Central memory CD4-positive, alpha-beta T cell (primary cell): ENCODE measurements at regions not wholly inside any gene's neighbourhood (a gene's known extent, or its start where the extent isn't known, plus 50 kb on each side); places are given as distances from the start of the nearest gene placed in this dataset.
A peak's percentile ranks its signal among the peaks of the same experiment; 100 is the strongest.
"Not testable (repeated sequence)": the region's sequence is repeated elsewhere in the genome, so short reads cannot be mapped to it uniquely, and the experiment has no call there.

ENCODE experiments used
- DNase-seq: peaks from one replicate; pipeline ENCODE4 v3.0.0; 2022

DNA sequence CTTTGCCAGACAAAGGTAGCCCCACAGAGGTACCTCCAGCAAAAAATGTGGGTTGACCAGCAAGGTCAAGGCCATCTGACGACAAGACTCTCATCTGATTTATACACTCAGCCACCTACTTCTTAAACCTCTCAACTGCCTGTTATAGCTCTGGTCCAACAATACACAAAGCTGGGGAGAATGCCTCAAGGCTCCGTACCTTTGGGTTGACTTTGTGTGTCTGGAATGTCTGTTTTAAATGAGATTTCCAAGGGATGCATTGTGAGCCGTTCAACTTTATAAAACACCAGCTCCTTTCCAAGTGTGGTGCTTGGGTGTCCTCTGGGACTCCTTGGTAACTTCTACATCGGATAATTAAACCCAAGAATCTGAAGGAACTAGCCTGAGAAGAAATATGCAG lies 167.0 kb upstream of the RPL34 start:
- DNase-seq, result no peak

DNA sequence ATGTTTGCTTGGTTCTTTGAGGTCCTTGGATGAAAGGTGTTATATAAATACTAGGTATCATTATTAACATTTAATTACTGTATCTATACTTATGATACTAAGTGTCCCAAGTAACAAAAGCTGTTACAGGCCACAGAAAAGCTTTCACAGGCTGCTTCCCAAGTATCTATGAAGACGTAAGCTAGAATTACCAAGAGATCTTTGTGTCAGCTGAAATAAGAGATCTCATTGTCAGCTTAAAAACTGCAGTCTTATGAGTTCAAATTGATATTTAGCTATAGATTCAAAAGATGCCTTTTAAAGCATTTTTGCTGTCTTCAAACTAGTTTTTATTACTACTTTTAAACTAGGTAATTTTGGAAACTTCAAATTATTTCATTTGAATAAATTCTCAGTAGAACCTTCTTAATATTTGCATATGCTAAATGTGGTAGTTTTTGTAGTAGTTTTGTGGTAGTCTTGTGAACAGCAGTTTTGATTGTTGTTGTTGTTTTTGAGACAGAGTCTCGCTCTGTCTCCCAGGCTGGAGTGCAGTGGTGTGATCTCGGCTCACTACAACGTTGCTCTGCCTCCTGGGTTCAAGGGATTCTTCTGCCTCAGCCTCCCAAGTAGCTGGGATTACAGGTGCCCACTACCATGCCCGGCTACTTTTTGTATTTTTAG lies 170.0 kb upstream of the RPL34 start:
- no peak for DNase-seq

DNA sequence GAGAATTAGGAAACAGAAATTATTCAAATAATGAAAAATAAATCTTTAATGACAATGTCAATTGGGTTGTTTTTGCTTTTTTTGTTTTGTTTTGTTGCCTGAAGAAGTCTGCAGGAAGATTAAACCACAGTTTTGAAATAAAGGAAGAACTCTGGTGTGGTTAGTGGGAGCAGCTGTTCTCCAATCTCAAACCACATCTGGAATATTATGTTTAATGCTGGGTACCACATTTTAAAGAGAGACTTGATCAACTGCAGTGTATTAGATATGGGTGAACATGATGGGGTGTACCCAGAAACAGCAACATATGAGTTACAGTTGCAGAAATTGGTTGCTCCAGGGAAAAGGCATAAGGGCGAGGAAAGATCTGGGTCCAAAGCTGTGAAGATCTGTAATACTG lies 171.2 kb upstream of the RPL34 start:
- no peak for DNase-seq

DNA sequence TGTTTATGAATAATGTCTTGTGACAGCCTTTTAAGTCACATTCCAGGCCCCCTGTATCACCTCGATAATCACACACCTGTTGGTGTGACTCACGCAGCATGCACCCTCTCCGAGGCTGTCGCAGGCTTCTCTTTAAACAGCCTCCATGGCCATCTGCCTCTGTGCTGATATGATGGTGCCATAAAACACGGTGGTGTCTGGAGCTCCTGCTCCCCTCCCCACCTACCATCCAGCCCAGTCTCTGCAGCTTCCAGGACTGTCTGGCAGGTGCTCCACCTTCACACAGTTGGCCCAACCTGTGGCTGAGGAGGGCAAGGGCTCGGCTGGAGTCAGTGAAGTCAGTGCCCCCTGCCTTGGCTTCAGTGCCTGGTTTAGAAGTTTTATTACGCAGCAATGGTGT lies 173.8 kb upstream of the RPL34 start:
- DNase-seq, result no peak

DNA sequence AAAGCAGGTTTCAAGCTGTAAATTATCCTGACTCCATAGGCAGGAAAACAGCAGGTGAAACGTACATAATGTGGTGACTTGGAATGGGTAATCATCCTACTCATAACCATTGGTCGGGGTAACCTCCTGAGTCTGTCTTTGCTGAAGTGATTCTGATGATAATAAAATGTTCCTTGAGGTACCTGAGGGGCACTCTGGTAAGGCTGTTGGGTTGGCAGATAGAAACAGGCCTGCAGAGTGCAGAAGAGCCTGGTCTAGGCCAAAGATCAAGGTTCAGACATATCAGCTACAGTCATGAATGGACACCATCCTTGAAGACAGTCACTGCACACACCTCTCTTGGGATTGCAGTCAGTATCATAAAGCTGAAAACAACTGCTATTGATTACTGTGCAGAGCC lies 174.7 kb upstream of the RPL34 start:
- DNase-seq, result no peak

DNA sequence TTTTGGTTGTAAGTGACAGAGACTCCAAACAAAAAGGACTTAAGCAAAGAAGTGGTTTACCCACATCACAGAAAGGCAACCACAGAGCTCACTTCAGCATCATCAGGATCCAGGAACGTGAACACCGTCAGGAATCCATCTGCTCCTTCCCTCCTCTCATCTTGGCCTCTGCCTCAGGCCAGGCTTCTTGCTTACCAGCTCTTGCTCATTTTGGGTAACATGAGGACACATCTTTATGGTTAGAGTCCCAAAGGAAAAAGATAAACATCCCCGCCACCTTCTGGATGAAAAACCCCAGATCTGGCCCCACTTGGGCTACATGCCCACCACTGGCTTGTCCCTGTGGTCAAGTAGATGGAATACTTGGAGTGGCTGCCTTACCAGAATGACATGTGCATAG lies 176.8 kb upstream of the RPL34 start:
- DNase-seq, result no peak

DNA sequence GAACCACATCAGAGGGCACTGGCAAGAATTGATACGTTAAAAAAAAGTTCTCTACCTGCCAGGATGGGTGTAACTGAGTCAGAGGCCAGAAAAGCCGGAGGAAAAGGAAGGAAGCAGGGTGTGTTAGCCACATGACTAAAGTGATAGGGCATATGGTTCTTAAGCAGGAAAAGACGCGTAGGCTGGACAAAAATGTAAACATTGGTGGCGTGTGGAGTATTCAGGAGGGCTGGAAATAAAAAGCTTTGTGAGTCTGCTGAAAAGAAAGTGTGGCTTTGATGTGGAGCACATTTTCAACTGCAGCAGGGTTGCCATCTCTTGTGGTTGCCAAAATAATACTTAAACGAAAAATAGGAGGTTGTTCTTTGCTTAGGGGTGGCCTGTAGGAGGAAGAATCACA lies 186.5 kb upstream of the RPL34 start:
- DNase-seq, result peak; percentile 77

DNA sequence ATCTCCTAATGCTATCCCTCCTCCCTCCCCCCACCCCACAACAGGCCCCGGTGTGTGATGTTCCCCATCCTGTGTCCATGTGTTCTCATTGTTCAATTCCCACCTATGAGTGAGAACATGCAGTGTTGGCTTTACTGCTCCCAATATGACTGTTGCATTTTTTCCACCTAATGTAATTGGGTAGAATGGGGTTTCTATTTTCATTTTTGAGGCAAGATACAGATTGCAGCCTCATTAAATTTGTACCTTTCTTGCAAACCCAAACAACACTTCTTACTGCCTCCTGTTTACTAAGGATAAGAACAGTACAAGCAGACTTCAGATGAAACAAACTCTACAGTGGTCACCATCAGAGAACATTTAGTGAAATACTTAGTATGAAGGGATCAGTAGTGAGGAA lies 187.0 kb upstream of the RPL34 start:
- not testable (repeated sequence) for DNase-seq

DNA sequence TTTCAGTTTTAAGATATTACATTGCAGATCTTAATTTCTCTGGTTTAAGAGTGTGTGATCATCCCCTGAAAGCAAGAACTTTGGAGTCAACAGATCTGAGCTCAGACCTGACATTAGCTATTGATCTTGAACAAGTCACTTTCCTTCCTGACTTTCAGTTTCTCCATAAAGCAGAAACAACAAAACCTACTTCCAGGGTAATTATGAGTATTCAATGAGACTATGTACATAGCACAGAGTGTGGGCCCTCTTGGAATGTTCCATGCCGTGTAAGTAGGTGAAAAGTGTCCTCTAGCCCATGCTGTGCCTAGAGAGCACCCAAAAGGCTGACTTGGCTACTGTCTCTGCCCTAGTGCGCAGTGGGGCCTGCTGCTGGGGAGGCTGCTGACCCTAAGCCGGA lies 188.0 kb upstream of the RPL34 start:
- DNase-seq, result no peak

DNA sequence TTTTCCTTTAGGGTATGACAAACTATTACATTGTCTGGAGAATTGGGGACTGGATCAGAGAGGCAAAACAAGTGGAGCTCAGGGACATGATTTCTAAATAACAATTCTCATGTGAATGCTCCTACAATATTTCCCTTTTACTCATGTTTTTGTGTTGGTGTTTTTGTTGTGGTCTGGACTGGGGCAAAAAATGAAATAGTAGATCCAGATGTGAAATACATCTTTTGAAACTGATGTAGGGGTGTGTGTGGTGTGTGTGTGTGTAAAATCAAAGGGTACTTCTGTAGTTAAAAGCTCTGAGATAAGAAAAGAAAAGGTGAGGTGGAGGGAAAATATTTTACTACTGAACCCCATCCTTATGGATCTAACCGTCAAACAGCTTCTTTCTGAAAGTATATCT lies 188.4 kb upstream of the RPL34 start:
- DNase-seq, result no peak

DNA sequence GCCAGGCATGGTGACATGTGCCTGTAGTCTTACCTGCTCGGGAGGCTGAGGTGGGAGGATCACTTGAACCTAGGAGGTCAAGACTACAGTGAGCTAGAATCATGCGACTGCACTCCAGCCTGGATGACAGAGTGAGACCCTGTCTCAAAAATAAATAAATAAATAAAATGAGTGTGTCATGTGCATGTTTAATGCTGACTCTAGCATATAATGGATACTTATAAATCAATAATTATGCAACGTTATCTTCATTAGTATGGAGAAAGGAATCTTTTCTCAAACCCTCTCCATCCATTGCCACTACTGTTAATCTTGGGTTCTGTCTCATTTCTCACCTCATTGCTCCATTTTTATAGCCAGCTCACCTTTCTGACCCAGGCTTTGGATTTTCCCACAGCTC lies 189.5 kb upstream of the RPL34 start:
- no peak for DNase-seq

DNA sequence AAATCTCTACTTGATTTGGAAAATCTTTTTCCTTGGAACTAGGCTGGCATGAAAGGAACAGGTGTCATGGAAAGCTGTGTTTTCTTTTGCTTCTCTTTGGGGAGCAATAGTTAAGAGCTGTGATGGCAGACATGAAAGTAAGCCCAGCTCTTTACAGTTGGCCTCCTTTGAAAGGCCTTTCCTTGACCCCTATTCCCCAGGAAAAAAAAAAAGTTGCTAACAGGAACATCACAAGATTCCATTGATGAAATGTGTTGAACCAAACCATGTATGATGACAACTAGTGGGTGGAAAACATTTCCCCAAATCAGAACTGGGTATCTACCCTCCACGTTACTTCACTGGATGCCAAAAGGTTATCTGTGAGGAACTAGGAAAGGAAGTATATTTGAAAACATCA lies 190.7 kb upstream of the RPL34 start:
- DNase-seq, result no peak

DNA sequence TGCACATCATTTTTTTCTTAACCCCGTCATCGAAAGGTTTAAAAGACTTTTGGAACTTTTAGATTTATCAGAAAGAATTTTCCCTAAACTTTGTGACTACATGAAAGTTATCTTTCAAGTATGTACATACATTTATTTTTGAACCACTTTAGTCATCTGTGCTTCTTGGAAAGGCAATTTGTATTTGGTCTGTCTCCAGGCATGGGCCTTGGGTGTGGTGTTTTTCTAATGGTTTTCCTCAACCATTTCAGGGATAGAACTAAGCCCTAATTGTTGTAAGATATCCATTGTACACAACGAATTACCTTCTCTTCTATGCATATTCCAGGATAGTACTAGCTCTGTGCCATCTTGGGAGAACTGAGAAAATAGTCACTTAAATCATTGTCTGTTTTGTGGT lies 191.5 kb upstream of the RPL34 start:
- no peak for DNase-seq

DNA sequence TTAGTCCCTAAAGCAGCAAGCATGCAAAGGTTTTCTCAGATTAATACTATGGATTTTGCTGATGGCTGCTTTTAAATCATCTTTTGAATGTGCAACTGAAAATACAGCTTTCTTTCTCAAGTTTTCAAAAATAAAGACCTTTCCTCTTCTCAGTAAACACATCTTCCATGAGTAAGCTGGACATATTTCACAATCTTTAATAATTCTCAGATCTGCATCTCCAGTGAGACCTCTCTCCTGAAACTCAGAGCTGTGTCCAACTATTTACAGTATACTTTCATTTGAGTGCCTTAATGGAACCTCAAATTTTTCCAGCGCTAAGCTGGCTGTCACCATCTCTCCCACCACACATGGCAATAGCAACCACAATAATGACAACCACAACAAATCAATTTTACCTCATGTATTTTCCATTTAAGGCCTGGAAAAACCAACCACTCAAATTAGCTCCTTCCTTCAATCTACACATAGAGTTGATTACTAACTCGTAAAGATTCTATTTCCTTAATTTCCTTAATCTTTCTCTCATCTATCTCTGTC lies 192.4 kb upstream of the RPL34 start:
- DNase-seq, result no peak

DNA sequence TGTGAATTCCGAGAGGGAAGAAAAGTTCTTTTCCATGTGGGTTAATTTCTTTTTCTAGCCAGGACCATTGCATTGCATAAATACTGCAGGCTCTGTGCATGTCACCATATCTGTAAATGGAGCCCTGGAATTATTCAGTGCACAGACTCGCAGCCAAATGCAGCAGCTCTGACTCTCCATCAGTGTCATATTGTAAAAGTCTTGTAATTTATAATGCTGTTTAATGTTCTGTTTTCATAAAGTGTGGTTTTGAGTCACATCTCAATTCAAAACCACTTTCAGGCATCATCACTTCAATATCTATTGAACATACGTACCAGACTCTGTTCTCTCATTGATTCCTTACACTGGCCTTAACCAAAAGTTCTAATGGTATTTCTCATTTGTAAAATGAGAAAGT lies 193.9 kb upstream of the RPL34 start:
- DNase-seq, result no peak

DNA sequence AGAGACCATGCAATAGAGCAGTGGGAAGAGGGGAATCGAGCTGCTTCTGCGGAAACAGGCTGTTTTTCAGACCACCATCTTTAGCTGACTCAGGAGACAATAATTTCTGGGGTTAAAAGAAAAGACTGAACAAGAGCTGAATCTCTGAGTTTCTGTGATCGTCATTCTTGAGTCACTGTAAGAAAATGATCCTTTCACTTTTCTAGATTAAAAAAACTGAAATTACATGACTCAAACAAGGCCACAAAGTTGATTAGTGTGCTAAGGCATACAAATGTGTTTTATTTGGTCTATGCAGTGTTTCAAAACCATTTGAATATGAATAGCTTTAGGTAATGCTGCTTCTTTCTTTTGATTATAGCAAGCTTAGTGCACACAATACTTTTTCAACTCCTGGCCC lies 194.4 kb upstream of the RPL34 start:
- DNase-seq, result no peak

DNA sequence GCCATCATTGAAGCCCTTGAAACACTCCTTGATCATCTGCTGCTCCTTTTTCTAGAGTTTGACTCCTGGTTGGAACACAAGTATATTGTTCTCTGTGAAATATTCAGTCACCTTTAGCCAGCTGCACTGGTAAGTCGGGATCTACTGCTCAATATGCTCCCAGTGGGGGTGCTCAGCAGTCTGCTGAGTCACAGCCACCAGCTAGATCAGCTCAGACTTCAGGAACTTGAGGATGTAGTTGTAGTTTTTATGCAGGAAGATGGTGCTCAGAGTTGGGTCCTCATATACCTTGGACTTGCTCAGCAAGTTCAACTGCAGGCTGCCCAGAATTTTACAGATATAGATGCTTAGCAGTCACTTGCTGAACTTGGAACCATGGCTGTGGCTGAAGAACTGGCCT lies 202.5 kb upstream of the RPL34 start:
- DNase-seq, result no peak

DNA sequence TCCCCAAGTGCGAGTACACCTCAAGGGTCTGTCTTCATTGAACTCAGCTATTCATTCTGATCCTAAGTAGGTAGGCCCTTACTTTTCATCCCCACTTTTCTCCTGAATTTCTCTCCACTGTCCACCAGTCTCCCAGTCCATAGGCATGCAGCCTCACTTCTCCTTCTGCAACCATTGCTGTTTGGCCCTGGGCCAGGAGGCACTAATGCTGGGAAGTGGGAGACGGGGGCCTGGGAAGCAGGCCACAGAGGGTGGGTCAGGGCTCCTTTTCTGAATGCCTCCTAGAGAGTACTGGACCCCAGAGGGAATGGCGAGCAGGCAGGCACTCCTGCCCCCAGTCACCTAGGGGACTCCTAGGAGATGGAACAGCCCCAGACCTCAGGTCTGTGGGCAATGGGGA lies 203.5 kb upstream of the RPL34 start:
- DNase-seq, result no peak

DNA sequence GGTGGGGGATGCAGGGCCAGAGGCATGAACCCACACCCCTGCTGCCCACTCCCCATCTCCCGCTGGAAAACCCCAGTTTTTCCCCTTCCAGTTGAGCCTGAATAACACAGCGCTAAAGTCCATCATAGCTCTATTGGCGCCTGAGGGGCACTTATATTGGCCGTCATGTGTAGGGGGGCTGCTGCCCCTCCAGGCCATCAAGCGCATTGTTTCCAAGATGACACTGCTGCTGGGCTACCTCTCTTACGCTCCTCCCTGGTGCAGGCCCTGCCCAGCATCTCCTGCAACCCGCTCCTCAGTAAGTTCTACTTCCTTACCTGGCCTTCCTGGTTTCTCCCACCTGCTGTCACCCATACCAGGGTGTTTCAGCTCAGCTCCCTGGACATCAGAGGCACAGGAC lies 205.0 kb upstream of the RPL34 start:
- DNase-seq, result no peak

DNA sequence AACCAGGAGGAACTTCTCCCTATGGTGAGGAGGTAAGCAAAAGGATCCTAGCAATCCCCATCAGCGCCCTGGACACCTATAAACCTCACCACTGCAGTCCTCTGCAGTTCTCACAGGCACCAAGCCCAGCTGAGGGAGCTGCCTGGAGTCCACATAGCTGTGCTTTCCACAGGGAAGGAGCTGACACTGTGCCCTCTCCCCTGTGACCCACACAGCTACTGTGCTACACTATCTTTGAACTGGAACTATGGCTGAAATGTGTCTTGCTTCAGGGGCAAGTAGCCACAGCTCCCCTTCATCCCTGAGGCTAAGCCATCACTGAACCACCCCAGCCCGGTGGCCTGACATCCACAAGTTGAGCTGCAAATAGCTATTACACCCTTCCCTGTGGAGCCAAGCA lies 208.5 kb upstream of the RPL34 start:
- DNase-seq, result no peak

DNA sequence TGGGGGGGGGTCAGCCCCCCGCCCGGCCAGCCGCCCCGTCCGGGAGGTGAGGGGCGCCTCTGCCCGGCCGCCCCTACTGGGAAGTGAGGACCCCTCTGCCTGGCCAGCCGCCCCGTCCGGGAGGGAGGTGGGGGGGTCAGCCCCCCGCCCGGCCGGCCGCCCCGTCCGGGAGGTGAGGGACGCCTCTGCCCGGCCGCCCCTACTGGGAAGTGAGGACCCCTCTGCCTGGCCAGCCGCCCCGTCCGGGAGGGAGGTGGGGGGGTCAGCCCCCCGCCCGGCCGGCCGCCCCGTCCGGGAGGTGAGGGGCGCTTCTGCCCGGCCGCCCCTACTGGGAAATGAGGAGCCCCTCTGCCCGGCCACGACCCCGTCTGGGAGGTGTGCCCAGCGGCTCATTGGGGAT lies 210.7 kb upstream of the RPL34 start:
- DNase-seq, result not testable (repeated sequence)

DNA sequence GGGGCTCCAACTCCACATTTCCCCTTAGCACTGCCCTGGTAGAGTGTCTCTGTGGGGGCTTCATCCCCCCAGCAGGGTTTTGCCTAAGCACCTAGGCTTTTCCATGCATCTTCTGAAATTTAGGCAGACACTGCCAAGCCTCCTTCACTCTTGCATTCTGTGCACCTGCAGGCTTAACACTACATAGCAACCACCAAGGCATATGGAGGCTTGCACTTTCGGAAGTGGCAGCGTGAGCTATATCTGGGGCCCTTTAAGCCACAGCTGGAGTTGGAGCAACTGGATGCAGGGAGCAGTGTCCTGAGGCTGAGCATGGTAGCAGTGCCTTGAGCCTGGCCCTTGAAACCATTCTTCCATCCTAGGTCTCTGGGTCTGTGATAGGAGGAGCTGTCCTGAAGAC lies 214.8 kb upstream of the RPL34 start:
- no peak for DNase-seq

DNA sequence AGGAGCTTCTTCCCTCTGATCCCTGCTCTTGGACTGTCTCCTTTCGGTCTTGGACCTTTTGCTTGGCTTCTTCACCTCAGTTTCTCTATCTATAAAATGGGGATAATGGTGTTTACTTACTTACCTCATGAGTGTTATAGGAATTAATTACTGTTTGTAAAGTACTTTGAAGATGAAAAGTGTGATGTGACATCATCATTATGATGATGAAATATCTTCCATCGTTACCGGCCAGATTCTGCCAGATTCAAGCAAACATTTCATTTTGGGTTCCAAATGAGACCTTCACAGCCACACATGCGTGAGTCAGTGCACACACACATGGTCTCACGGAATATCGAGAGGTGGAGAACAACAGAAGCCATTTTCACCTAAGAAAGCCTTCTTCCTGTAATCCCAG lies 220.1 kb upstream of the RPL34 start:
- DNase-seq, result no peak

DNA sequence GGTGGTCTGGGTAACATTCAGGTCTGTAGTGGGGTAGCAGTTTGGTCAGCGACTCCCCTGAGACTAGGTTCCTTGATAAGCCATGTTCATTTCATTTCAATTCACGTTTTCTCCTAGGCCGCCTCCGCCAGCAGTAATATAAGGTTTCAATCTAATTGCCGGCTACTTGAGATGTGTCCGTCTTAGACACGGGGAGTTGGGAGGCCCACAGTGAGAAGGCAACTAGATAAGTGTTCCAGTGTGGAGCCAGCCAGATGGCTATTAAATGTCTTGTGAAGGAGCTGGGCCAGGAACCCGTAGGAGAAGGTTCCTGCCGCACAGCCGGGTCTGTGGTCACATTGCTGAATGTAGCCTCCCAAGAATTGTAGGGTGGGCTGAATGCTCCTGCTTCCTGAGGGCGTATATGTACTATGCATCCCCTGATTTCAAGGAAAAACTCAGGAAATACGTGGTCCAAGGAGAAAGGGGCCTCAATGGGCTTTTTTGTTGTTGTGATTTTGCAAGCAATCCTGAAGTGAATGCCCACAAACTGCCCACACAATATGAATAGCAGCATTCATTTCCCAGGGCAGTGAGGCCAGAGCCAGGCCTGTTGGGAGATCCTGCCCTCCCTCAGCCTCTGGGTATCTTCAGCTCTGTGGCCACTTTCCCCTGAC lies 220.6 kb upstream of the RPL34 start:
- no peak for DNase-seq

DNA sequence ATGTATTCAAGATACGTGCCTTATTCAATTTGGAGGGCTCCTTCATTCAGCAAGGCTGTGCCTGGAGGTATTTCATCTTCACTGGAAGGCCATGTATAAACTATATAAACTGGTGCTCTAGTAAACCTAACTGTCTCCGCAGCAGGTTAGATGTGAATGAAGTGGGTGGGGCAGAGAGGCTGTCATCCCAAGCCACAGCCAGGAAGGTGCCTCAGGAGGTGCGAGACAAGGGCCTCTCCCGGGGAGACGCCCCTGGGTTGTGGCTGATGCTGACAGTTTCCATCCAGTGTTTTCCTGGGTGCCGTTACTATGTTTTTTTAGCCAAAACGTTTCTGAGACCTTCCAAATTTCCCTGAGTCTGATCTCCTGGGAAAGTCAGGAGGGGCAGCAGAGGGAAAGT lies 221.5 kb upstream of the RPL34 start:
- no peak for DNase-seq
